Inflammatory macrophage (primary cell): ENCODE measurements at regions not wholly inside any gene's neighbourhood (a gene's known extent, or its start where the extent isn't known, plus 50 kb on each side); places are given as distances from the start of the nearest gene placed in this dataset.

Source experiments
- DNase-seq, 2 donors: peaks; one replicate each; pipeline ENCODE4 v3.0.0-alpha.2; 2020 to 2022

- DNase-seq: no peak
These were observed 345.5 kb upstream of the LYPLAL1 start for GRCh38 chr1:218828125-218828650.

- no peak for DNase-seq
These were observed 344.6 kb upstream of the LYPLAL1 start for GRCh38 chr1:218829097-218829496.

- no peak for DNase-seq
These were observed 338.1 kb upstream of the LYPLAL1 start for GRCh38 chr1:218835609-218836008.

- no peak for DNase-seq
These were observed 337.4 kb upstream of the LYPLAL1 start for GRCh38 chr1:218836264-218836663.

- no peak for DNase-seq
These were observed 336.6 kb upstream of the LYPLAL1 start for GRCh38 chr1:218837051-218837450.

- peak; percentile 27 to 32 for DNase-seq
These were observed 328.1 kb upstream of the LYPLAL1 start for GRCh38 chr1:218845589-218845988.

- DNase-seq: peak; percentile 35 to 50
These were observed 327.5 kb upstream of the LYPLAL1 start for GRCh38 chr1:218846181-218846580.

- no peak for DNase-seq
These were observed 326.4 kb upstream of the LYPLAL1 start for GRCh38 chr1:218847089-218847768.

- DNase-seq: no peak
These were observed 325.7 kb upstream of the LYPLAL1 start for GRCh38 chr1:218848009-218848408.

GRCh38 chr1:218850367-218850766 is 323.3 kb upstream of the LYPLAL1 start:
- no peak for DNase-seq

- DNase-seq: no peak
These were observed 322.1 kb upstream of the LYPLAL1 start for GRCh38 chr1:218851586-218851985.

GRCh38 chr1:218852527-218852926 is 321.2 kb upstream of the LYPLAL1 start:
- no peak for DNase-seq

- DNase-seq: no peak
These were observed 309.7 kb upstream of the LYPLAL1 start for GRCh38 chr1:218863987-218864386.

GRCh38 chr1:218865591-218865990 is 308.1 kb upstream of the LYPLAL1 start:
- no peak for DNase-seq

GRCh38 chr1:218866507-218866906 is 307.2 kb upstream of the LYPLAL1 start:
- no peak for DNase-seq

GRCh38 chr1:218867066-218867465 is 306.6 kb upstream of the LYPLAL1 start:
- DNase-seq: no peak

GRCh38 chr1:218867941-218868626 is 305.6 kb upstream of the LYPLAL1 start:
- DNase-seq: no peak

- no peak for DNase-seq
These were observed 304.4 kb upstream of the LYPLAL1 start for GRCh38 chr1:218869276-218869675.

- no peak for DNase-seq
These were observed 301.7 kb upstream of the LYPLAL1 start for GRCh38 chr1:218872026-218872425.

GRCh38 chr1:218872928-218873327 is 300.8 kb upstream of the LYPLAL1 start:
- no peak for DNase-seq

- DNase-seq: peak; percentile 67 to 83
These were observed 299.4 kb upstream of the LYPLAL1 start for GRCh38 chr1:218874313-218874712.

- DNase-seq: no peak
These were observed 298.8 kb upstream of the LYPLAL1 start for GRCh38 chr1:218874801-218875400.

GRCh38 chr1:218878369-218878768 is 295.3 kb upstream of the LYPLAL1 start:
- no peak for DNase-seq
